PC-9 (cell line): ENCODE measurements at regions not wholly inside any gene's neighbourhood (a gene's known extent, or its start where the extent isn't known, plus 50 kb on each side); places are given as distances from the start of the nearest gene placed in this dataset.
A peak's percentile ranks its signal among the peaks of the same experiment; 100 is the strongest.

Experiments
- BruUV-seq: library from RNA; stranded (reverse); fragments of 400-500 nt; replicated peaks from 2 replicates; lab custom pipeline; 2021; lab: Mats Ljungman, UMichigan
- CTCF ChIA-PET: fragments of 300-600 bp; sonication (Branson Sonifier 250); formaldehyde crosslinking; loops from one replicate; lab custom pipeline; 2022; ENCODE audit warnings: antibody characterized with exemption; lab: Charles Lee
- POLR2A ChIA-PET: fragments of 300-600 bp; sonication (Branson Sonifier 250); formaldehyde crosslinking; loops from one replicate; lab custom pipeline; 2022; ENCODE audit warnings: antibody characterized with exemption; ENCODE audit not compliant: unreplicated experiment; lab: Charles Lee
- DNase-seq, 2 experiments: peaks; one replicate each; pipeline versions ENCODE4 v3.0.0 to v3.0.0-alpha.2; 2015 to 2022; ENCODE audit warnings: mixed read lengths in 1 of 2
- H2AFZ ChIP-seq: fragments of 200-600 bp; sonication (generic); 2 replicates; pipeline ENCODE4 v1.8.1; 2017; ENCODE audit warnings: antibody characterized with exemption
- H3F3A ChIP-seq: fragments of 200-600 bp; sonication (generic); 2 replicates; pipeline ENCODE4 v1.8.1; 2017; ENCODE audit warnings: antibody characterized with exemption, mild to moderate bottlenecking, low read depth; ENCODE audit not compliant: insufficient read depth
- H3K27ac ChIP-seq: fragments of 200-600 bp; sonication (generic); 2 replicates; pipeline ENCODE4 v1.6.1; 2016; ENCODE audit warnings: mixed run types
- H3K27me3 ChIP-seq: fragments of 200-600 bp; sonication (generic); 2 replicates; pipeline ENCODE4 v1.6.1; 2016; ENCODE audit warnings: low read depth, mixed run types; ENCODE audit not compliant: insufficient read depth
- H3K36me3 ChIP-seq: fragments of 200-600 bp; sonication (generic); 2 replicates; pipeline ENCODE4 v1.6.1; 2016; ENCODE audit warnings: low read depth, mixed run types
- H3K4me1 ChIP-seq: fragments of 200-600 bp; sonication (generic); replicated peaks from 2 replicates; pipeline ENCODE4 v1.6.1; 2016; ENCODE audit warnings: mixed run types; ENCODE audit not compliant: insufficient read depth
- H3K4me2 ChIP-seq: fragments of 200-600 bp; sonication (generic); 2 replicates; pipeline ENCODE4 v1.6.1; 2017; ENCODE audit warnings: mixed run types
- H3K4me3 ChIP-seq: fragments of 200-600 bp; sonication (generic); 2 replicates; pipeline ENCODE4 v1.6.1; 2016; ENCODE audit warnings: mixed run types
- H3K79me2 ChIP-seq: fragments of 200-600 bp; sonication (generic); 2 replicates; pipeline ENCODE4 v1.6.1; 2017; ENCODE audit warnings: low read depth, mixed run types
- H3K9me2 ChIP-seq: fragments of 200-600 bp; sonication (generic); 2 replicates; pipeline ENCODE4 v1.8.1; 2017; ENCODE audit warnings: mild to moderate bottlenecking; ENCODE audit not compliant: insufficient read depth
- H3K9me3 ChIP-seq: fragments of 200-600 bp; sonication (generic); 2 replicates; pipeline ENCODE4 v1.8.1; 2016; ENCODE audit warnings: low read depth; ENCODE audit not compliant: insufficient read depth
- H4K20me1 ChIP-seq: fragments of 200-600 bp; sonication (generic); 2 replicates; pipeline ENCODE4 v1.8.1; 2017; ENCODE audit not compliant: insufficient read depth
- EZH2 ChIP-seq: fragments of 200-600 bp; sonication (generic); IDR thresholded peaks from 2 replicates; pipeline ENCODE4 v1.8.0; 2017; ENCODE audit warnings: antibody characterized with exemption, low read depth
- intact Hi-C: fragments of 100-400 bp; cut with micrococcal nuclease; formaldehyde crosslinking; loops from one replicate; pipeline ENCODE4 v1.10.0; 2022; ENCODE audit not compliant: unreplicated experiment
- TF ChIP-seq, protein P1 (sequence below): fragments of 200-600 bp; sonication (generic); conservative IDR thresholded peaks from 2 replicates; pipeline ENCODE4 v1.6.1; 2017; ENCODE audit warnings: mixed run types, antibody characterized with exemption, mild to moderate bottlenecking, moderate library complexity

GRCh38 chr6:100987556-100987955 lies 106.4 kb upstream of the ASCC3 start:
- TF ChIP-seq, protein P1, sequence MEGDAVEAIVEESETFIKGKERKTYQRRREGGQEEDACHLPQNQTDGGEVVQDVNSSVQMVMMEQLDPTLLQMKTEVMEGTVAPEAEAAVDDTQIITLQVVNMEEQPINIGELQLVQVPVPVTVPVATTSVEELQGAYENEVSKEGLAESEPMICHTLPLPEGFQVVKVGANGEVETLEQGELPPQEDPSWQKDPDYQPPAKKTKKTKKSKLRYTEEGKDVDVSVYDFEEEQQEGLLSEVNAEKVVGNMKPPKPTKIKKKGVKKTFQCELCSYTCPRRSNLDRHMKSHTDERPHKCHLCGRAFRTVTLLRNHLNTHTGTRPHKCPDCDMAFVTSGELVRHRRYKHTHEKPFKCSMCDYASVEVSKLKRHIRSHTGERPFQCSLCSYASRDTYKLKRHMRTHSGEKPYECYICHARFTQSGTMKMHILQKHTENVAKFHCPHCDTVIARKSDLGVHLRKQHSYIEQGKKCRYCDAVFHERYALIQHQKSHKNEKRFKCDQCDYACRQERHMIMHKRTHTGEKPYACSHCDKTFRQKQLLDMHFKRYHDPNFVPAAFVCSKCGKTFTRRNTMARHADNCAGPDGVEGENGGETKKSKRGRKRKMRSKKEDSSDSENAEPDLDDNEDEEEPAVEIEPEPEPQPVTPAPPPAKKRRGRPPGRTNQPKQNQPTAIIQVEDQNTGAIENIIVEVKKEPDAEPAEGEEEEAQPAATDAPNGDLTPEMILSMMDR = no peak
- TF ChIP-seq EZH2 = no peak
- Histone ChIP-seq H3K4me1 (peaks cover 8% of the 10 kb centered on the region; the same call in 1 of the 2 replicates), H3K4me3 (no peak overlapping the region), H2AFZ (no peak overlapping the region), H3K79me2 (no peaks in the 10 kb centered on the region), H3K9me2 (no peaks in the 10 kb centered on the region), H3K4me2 (no peak overlapping the region), H3F3A (no peaks in the 10 kb centered on the region), H3K9me3 (0 out of 2 replicates have a peak, but pooled peaks cover 3% of the 10 kb centered on the region), H3K27ac (no peak overlapping the region), H3K27me3 (no peaks in the 10 kb centered on the region), H4K20me1 (no peaks in the 10 kb centered on the region), H3K36me3 (no peaks in the 10 kb centered on the region)
- ChIA-PET CTCF (no interaction called here), POLR2A (no interaction called here)
- no peak for DNase-seq
- intact Hi-C loops = no loop called here
- BruUV-seq = no TSS peak

GRCh38 chr6:100988391-100988984 lies 107.4 kb upstream of the ASCC3 start:
- H3K27ac ChIP-seq = no peak overlapping the region
- CTCF ChIA-PET = no interaction called here
- H3K4me2 ChIP-seq = peak overlapping the region; percentile 32; the same call in 1 of the 2 replicates
- H3K4me3 ChIP-seq = no peak overlapping the region
- H3K79me2 ChIP-seq = no peaks in the 10 kb centered on the region
- no peaks in the 10 kb centered on the region for H3F3A ChIP-seq
- no peaks in the 10 kb centered on the region for H4K20me1 ChIP-seq
- H2AFZ ChIP-seq = no peak overlapping the region
- TF ChIP-seq EZH2 = no peak
- TF ChIP-seq, protein P1 = no peak
- no peaks in the 10 kb centered on the region for H3K27me3 ChIP-seq
- BruUV-seq = no TSS peak
- no peaks in the 10 kb centered on the region for H3K36me3 ChIP-seq
- POLR2A ChIA-PET = no interaction called here
- intact Hi-C loops = no loop called here
- peaks cover 8% of the 10 kb centered on the region; the same call in 1 of the 2 replicates for H3K4me1 ChIP-seq
- DNase-seq = peak in 1 of 2 experiments; percentile 54
- H3K9me3 ChIP-seq = 0 out of 2 replicates have a peak, but pooled peaks cover 3% of the 10 kb centered on the region
- no peaks in the 10 kb centered on the region for H3K9me2 ChIP-seq

DNA sequence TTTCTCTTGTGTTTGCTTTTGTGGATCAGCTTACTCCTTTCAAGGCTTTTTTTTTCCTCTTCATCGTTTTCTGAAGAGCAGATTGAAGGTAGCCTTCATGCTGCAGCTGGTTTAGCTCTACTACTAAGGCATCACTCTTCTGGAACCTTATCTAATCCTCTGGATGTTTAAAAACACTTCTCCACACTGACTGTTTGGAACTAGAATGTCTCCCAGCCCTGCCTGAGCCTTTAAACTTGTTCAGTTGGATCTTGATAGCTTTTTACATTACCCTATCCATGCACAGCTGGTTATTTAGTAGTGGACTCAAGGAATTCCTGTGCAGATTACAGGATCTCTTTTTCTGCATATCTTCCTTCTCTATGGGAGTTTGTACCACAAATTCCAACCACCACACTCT lies 108.9 kb upstream of the ASCC3 start:
- intact Hi-C loops = no loop called here
- no TSS peak for BruUV-seq
- no peak for TF ChIP-seq EZH2
- TF ChIP-seq, protein P1 = no peak

More for the DNA sequence above, 108.9 kb upstream of the ASCC3 start:
- Histone ChIP-seq H3K9me2 (no peaks in the 10 kb centered on the region), H3K9me3 (0 out of 2 replicates have a peak, but pooled peaks cover 3% of the 10 kb centered on the region), H3F3A (no peaks in the 10 kb centered on the region), H3K27ac (no peak overlapping the region), H3K4me1 (peaks cover 8% of the 10 kb centered on the region; the same call in 1 of the 2 replicates), H3K4me3 (no peak overlapping the region), H2AFZ (peak overlapping the region; percentile 49; the same call in 1 of the 2 replicates), H3K36me3 (no peaks in the 10 kb centered on the region), H4K20me1 (no peaks in the 10 kb centered on the region), H3K79me2 (no peaks in the 10 kb centered on the region), H3K27me3 (no peaks in the 10 kb centered on the region), H3K4me2 (no peak overlapping the region)
- POLR2A ChIA-PET = no interaction called here
- CTCF ChIA-PET = no interaction called here
- DNase-seq = no peak
